KG1 (cell line): ENCODE measurements at regions not wholly inside any gene's neighbourhood (a gene's known extent, or its start where the extent isn't known, plus 50 kb on each side); places are given as distances from the start of the nearest gene placed in this dataset.

Source experiments
- DNase-seq: peaks from one replicate; lab custom pipeline; 2025; lab: John Stamatoyannopoulos, UW

DNA sequence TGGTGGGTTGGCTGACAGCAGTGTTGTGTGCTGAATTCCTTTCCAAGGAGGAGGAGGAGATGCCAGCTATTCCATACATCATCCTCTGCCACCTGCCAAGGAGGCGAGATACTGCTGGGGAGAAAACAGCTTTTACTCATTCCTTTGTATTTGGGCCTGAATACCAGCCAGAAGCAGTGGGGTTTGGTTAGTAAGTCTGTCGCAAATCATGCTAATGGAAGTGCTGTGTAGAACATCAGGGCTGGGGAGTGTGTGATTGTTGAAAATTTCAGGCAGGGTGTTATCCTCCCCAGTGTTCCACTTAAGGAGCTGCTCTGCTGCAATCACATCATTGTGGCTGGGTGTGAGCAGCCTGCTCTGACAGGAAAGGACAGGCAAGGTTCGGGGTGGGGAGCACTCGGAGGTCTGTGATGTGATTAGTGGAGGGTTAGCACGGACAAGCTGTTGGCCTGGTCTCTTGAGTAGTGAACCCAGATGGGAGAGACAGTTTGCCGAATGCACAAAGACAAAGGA, 128.2 kb upstream of the DLX2 start:
- DNase-seq: no peak

DNA sequence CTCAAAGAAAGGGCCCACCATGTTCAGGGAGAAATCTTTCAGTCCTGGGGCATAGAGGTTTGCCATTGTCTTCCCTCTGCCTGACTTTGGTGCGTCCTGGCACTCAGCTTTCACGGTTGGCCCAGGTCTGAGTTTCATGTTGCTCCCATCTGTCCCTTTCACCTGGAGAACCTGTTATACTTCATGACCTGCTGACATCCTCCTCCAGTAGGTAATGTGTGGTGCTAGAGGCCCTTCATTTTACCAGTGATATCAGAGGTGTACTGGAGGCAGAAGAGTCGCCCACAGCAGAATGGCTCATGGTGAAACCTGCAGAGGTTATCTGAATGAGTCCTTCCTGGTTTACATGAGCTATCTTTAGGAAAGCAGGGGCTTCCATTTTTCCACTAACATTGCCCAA, 128.8 kb upstream of the DLX2 start:
- DNase-seq: no peak

- no peak for DNase-seq
Observed at GRCh38 chr2:172232708-172233396, 130.2 kb upstream of the DLX2 start.

GRCh38 chr2:172233987-172234715, 131.5 kb upstream of the DLX2 start:
- no peak for DNase-seq

DNA sequence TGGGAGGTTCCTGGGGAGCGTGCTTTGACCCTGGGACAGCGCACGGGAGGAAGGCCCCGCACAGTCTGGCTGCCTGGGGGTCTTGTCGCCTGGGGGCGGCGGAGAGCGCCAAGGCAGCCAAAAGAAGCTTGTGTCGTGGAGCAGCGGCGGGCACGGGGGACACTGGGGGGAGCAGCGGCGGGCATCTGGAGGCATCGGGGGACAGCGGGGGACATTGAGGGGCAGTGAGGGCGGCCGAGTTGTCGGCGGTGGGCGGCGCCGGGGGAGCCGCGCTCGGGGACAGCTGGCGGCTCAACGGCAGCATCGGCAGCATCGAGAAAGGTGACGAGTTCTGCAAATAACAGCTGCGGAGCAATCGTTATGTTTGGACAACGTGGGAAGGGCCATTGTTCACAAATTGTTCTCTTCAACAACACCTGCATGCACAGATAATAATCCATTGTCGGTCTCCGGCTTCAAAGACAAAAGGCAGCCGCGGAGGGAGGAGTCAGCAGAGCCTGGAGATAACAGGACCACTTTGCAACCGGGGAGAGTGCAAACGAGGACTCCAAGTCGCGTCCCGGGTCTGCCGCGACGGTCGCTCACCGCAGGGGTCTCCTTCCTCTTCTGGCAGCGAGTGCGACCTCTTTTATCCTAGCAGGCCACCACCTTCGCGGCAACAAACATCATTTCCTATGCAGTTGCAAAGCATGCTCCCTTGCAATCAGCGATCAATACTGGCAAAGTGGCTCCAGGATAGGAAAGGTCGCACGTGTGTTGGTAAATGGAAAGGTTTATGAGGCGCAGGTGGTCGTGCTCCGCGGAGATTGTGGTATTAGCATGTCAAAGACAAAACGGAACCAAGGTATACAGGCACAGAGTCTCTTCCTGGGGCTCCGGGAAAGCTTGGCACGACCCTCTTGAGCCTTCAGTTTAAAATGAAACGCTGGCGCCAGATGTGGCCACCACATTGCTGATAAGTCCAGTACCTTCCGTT, 132.3 kb upstream of the DLX2 start:
- DNase-seq: no peak

DNA sequence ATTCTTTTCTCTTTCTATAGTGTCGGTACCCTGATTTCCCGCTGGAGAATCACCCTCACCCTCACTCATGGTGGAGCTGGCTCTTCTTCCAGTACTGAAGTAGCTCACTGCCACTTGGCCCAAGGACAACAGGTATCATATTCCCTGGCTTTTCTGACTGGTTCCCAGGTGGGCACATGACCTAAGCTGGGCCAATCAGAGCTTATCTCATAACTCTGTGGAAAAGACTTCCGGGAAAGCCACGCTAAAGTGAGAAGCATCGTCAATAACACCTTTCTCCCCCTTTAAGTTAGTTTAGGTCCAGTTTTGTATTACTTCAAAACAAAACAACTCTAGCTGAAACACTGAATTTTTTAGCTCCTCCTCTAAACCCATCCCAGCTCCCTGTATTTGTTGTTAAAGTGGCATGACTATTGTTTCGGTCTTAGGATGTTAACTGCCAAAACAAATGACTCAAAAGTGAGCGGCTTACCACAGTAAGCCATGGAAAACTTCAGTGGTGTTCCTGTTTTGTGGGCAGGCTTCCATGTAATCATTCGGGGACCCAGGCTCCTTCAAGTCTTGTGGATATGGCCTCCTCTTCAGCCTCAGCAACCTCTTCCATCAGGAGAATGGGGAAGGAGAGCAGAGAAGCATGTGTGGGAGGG, 137.4 kb upstream of the DLX2 start:
- no peak for DNase-seq

GRCh38 chr2:172241222-172241621, 138.5 kb upstream of the DLX2 start:
- DNase-seq: no peak

- no peak for DNase-seq
Observed at GRCh38 chr2:172242471-172242870, 139.8 kb upstream of the DLX2 start.

- no peak for DNase-seq
Observed at GRCh38 chr2:172242961-172243360, 140.3 kb upstream of the DLX2 start.

- DNase-seq: no peak
Observed at GRCh38 chr2:172244419-172245130, 141.9 kb upstream of the DLX2 start.

DNA sequence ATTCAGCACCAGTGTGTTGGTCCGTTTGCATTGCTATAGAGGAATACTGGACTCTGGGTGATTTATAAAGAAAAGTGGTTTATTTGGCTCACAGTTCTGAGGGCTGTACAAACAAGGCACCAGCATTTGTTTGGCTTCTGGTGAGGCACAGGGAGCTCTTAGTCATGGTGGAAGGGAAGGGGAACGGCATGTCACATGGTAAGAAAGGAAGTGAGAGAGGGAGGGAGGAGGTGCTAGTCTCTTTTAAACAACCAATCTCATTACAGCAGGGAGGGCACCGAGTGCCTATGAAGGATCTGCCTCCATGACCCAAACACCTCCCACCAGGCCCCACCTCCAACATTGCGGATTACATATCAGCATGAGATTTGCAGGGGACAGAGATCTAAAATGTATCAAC, 143.9 kb upstream of the DLX2 start:
- DNase-seq: no peak

GRCh38 chr2:172247203-172247602, 144.5 kb upstream of the DLX2 start:
- DNase-seq: no peak

DNA sequence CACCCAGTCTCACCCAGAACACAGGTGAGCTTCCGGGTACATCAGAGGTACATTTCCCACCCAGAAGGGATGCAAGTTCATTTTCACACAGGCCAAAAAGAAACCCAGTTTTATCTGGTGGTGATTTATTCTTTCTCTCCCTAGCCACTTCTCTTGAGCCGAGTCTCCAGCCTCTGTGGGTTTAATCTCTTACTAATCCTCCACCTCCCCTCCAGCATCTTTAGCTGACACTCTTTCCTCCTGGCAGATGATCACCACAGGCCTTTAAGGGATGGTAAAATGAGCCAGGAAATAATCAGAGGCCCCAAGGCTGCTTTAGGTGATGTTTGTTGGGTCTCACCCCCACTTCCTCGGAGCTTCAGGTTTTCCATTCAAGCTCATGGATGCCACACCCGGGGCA, 145.7 kb upstream of the DLX2 start:
- DNase-seq: no peak

- DNase-seq: no peak
Observed at GRCh38 chr2:172248785-172249187, 146.1 kb upstream of the DLX2 start.

GRCh38 chr2:172249334-172249733, 146.6 kb upstream of the DLX2 start:
- DNase-seq: no peak

DNA sequence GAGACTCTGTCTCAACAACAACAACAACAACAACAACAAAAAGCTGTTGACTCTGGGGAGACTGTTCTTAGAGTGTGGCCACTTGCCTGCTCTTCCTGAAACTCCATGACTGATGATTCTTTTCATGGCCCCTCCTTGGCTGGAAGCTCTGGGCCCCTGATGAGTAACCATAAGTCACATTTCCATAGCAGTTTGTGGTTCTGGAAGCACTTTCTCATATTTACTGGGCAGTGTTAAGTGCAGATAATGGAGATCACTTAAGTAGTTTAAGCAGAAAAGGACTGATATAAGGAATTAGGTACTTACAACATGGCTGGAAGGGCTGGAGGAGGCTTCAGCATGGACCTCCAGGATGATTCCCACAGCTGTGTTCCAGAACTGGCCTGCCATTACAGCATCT, 147.3 kb upstream of the DLX2 start:
- no peak for DNase-seq

DNA sequence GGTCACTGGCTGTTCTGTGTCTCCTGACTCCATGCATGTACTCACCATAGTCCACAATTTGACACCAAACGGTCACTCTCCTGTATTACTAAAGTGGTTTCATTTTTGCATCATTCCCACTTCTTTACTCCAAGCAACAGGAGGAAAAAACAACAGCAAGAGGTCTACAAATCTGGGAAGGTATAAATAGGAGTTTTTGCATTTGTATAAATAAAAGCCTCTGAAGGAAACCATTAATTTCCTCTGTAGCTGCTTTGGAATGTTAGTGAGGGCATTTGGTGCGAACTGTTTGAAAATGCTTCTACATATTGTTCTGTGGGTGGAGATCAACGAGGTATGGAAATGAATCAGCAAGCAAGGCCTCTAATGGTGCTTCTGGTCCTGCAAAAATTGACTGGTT, 148.5 kb upstream of the DLX2 start:
- DNase-seq: no peak

GRCh38 chr2:172252154-172252553, 149.5 kb upstream of the DLX2 start:
- no peak for DNase-seq

DNA sequence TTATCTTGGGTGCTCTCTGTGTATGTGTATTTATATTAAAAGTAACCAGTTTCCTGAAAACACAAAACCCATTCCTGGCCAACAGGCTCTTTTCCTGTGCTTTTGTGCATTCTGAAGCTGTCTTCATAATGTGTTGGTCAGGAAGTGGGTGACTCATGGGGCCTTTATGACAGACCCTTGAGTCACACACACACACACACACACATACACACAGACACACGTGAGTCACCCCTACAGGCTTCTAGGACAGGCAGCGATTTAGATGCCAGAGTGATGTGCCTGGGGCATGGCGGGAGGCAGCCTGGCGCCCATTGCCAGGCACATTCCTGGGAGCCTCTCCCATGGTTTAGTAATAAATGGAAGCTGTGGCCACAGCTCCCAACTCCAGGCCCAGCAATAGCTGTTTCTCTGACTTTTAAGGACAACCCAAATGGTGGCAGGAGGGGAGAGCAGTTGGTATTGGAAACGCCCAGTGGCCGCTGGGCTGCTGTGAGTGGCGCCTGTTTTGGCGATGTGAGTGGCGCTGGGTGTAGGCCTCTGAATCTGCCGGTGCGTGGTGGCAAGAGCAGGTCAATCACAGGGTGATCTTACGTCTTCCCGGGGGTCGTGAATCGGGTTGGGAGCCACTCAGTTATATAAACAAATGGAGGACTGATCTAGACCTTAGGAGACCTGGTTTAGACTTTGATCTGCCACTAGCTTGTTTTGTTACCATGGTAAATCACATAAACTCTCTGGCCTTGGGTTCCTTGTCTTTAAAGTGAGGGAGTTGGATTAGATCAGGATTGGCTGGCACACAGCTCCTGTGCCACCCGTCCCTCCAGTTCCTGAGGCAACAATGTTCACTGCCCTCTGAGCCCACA, 150.7 kb upstream of the DLX2 start:
- peak; percentile 85 for DNase-seq

DNA sequence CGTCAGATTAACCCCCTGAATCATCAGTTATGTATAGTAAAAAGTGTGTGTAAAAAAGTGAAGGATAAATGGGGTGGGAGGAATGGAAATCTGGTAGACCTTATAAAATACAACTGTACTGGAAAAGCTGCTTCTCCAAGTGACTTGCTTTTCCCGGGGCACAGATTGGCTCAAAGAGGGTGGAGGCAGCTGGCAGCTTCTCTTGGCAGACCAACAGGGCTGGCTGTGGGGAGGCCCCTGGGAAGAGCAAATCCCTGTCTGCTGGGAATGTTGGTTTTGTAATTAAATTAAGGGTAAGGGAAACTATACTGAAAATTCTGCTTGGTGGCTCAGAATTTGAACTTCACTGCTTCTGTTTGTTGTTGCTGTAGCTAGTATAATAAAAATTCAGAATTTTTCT, 154.2 kb upstream of the DLX2 start:
- DNase-seq: no peak
